NCI-H1694 (cell line): ENCODE measurements at regions not wholly inside any gene's neighbourhood (a gene's known extent, or its start where the extent isn't known, plus 50 kb on each side); places are given as distances from the start of the nearest gene placed in this dataset.

Source experiments
- DNase-seq: peaks from one replicate; lab custom pipeline; 2025; lab: John Stamatoyannopoulos, UW

GRCh38 chr1:34656299-34656698 is 98.5 kb upstream of the GJB5 start:
- no peak for DNase-seq

- DNase-seq = no peak
Observed at GRCh38 chr1:34656731-34657130, 98.1 kb upstream of the GJB5 start.

DNA sequence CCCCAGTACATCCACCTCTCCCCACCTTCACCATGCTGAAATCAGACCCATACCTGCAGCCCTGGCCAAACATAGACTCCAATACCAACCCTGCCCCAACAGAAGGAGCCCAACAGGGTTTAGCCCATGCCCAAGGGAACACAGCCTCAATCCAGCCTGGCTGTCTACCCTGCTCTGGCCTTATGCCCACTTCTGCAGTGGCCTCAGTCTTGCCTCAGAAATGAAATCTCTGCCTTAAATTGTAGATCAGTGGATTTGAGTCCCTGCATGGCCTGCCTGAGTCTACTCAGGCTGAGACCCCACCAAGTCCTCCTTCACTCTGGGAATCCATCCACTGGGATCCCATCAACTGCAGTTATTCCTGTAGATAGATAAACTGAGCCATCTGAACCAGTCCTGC is 97.6 kb upstream of the GJB5 start:
- DNase-seq = no peak

GRCh38 chr1:34657849-34658248 is 97.0 kb upstream of the GJB5 start:
- no peak for DNase-seq

DNA sequence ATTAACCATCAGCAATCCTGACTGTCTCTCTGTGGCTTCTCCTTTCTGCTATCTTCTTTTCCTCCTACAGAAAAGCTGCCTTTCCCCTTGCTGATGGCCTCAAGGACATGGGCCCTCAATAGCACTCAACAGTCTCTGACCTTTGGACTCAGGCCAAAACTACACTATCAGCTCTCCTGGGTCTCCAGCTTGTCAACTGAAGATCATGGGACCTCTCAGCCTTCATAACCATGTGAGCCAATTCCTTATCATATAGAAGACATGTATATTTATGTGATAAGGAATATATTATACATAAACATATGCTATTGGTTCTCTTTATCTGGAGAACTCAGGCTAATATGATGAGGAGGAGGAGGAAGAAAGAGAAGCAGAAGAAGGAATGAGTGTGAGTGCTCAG is 91.8 kb upstream of the GJB5 start:
- DNase-seq = no peak

- no peak for DNase-seq
Observed at GRCh38 chr1:34668063-34668462, 86.8 kb upstream of the GJB5 start.

DNA sequence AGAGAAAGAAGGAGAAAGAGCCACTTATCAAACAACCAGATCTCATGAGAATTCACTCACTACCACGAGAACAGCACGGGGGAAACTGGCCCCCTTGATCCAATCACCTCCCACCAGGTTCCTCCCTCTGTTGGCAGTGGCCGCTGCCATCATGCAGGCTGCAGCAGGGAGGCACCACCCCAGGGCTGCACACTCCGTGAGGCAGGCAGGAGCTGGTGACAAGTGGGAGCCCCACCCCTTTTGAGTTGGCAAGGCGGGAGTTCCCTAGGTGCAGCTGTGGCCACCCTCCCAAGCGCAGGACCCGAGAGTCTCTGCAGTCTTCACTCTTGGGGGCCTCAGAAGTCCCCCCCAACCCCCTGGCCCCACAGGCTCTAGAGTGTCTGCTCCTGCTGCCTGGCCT is 83.9 kb upstream of the GJB5 start:
- no peak for DNase-seq

GRCh38 chr1:34671887-34672286 is 83.0 kb upstream of the GJB5 start:
- no peak for DNase-seq

DNA sequence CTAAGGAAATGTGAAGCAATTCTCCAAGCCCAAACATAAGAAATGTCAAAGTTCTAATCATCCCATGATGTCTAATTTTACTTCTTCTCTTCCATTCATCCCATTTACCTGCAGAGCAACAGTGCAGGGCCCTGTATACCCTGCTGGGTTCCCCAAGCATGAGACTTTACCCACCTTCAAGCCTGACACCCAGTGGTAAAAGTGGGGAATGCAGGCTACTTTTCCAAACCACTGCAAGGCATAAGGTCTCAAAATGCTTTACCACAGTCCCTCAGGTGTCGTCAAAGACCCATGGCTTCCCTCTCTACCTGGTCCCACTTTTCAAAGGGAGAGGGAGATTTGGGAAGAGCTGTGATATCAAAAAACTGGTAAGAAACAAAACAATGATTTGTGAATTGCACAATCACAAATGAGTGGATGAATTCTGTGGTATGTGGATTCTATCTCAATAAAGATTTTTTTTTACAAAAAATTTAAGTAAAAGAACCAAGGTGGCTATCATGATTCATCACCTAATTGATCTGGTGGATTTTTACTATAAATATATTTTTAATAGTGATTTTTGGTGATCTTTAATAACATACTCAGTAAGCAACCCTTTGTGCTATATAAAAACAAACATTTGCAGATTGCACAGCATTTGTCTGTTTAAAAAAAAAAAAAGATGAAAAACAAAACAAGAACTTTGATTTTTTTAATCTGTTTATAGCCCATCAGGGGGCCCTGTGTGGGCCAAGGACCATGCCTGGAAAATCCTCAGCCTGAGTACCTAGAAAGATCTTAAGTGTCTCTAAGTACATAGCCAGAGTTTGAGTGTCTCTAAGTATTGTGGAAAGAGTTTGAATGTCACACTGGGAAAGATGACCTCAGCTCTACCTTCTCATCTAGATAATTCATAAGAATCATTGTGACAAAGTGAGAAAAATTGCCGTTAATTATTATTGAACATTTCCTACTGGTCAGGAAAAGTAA is 73.1 kb upstream of the GJB5 start:
- DNase-seq = peak; percentile 53

DNA sequence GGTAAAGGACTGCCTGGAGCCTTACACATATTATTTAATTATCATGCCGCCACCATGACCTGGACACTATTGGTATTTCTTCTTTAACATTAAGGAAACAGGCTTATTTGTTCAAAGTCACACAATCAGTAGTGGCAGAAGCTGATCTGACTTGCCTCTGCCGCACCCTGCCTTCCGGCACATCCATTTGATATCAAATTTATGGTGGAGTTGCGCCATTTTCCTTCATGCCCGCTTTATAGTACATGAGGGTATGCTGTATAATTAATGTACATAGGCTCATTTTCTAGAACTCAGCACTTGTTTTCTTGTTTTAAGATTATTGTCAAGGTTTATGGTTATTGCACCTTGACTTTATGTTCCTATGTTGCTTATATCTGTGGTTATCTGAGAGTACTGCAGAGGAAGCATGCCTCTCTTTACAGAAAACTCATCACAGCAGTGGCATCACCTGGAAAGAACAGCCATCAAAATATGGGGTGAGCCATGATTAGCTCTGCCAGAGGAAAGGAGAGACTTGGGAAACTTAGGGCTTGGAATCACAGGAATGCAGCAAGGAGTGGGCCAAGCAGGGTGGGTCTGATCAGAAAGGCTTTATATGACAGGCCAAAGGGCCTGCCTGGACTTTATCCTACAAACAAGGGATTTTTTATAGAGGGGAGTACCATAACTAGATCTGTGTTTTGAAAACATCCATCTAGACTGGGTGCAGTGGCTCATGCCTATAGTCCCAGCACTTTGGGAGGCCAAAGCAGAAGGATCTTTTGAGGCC is 72.2 kb upstream of the GJB5 start:
- DNase-seq = no peak

DNA sequence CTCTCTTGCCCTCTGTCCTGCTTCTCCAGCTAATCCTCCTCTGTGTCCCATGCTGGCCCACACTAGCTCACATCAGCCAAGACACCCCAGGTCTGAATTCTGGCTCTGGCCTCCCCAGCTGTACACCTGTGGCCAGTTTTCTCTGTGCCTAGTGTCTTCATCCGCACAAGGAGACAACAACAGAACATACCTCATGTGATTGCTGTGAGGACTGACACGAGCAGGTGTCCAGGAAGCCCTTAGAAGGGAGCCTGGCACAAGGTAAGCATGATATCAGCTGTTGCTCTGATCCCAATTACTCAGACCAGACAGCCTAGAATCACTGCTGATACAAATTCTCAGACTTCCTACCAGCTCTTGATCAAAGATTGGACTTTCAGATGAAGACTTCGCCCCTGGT is 71.2 kb upstream of the GJB5 start:
- DNase-seq = no peak

DNA sequence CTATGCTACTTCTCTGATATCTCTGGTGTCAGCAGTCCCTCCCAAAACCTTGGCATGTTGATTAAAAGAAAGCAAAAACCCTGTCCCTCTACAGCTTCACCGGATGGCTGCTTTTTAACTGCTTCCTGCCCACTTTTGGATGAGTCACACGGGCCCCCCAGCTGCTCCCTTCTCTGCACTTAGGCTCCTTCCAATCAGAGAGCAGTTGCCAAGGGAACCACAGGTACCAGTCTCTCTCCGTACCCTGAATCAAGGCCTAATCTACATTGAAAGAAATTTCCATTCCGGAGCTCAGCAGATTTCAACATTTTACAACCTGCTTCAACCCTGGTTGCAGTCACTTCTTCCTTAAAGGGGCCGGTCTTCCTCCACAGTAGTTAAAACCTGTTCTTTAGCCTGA is 70.6 kb upstream of the GJB5 start:
- no peak for DNase-seq

- DNase-seq = no peak
Observed at GRCh38 chr1:34685225-34685624, 69.6 kb upstream of the GJB5 start.

DNA sequence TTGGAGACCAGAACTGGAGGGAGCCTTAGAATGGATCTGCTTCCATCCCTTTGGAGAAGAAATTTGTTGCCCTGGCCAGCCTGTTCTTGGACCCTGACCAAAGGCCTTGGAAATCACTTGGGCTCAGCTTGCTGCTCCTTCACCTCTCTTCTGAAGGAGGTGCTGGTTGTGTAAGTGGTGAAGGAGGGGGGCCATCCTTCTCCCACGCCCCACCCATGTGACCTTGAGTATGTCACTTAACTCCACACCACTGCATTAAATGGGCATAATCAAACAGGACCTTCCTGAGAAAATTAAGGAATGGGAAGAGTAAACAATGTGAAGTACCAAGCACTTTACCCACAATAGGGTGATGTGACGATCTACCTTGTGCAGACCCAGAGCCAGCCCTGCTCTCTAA is 68.3 kb upstream of the GJB5 start:
- DNase-seq = no peak

DNA sequence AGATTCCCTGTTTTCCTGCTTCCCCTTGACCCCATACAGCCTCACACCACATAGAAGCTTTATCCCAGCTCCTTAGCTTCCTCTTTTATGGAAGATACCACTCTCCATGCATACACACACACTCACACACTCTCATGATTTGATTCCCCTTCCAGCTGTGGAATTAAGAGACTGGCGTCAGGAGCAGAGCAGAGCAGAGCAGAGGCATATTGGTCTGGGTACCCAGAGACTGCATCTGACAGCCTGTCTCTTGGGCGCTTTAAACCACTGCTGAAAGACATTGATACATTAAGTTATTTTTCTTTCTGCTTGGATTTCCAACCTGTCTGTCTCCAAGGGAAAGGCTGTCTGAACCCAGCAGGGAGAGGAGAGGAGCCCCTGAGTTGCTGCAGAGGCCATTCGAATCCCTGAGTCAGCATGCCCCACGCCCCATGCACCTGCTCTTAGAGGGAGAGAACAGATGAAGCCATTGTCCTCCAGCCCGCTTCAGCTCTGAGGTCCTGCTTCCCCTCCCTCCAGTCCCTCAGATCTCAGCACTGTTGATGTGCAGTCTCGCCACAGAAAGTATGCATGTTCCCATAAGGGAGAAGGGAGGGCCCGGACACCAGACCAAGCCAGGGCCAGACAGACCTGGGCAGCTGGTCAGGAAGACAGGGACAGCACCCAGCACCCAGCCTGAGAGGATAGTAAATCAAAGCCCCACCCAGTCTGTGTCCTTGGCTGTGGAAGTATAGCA is 66.7 kb upstream of the GJB5 start:
- DNase-seq = no peak

- DNase-seq = no peak
Observed at GRCh38 chr1:34690269-34690668, 64.6 kb upstream of the GJB5 start.

DNA sequence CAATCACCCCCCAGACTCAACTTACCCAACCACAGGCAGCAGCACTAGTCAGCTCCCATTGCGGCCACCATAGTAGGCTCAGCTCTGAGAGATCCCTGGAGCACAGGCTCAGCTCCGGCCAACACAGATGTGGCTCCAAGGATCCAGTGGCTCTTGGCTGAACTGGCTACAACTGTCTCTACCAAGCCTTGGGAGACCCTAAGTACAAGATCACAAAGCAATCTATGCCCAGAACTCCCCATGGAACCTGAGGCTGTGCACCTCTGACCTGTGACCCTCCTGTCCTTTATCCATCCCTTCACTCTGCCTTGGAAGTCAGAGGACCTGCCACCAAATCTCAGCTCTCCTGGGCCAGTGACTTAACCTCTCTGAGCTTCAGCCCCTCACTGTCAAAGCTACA is 61.8 kb upstream of the GJB5 start:
- DNase-seq = no peak

DNA sequence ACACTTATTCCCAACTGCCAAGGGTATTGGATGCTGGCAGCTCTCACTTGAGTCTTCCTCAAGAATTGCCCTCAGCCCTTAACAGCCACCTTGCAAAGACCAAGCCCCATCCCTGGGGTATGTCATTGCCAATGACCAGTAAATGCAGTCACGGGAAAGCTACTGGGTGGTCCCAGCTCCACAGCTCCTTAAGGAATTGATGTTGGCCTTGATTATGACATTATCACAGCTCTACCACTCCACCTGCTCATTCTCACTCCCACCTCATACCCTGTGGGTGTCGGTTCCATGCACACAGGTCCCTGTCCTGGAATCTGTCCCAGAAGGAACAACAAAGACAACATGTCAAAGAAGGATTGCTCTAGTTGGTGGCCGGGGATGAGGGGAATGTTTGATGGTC is 60.5 kb upstream of the GJB5 start:
- no peak for DNase-seq

DNA sequence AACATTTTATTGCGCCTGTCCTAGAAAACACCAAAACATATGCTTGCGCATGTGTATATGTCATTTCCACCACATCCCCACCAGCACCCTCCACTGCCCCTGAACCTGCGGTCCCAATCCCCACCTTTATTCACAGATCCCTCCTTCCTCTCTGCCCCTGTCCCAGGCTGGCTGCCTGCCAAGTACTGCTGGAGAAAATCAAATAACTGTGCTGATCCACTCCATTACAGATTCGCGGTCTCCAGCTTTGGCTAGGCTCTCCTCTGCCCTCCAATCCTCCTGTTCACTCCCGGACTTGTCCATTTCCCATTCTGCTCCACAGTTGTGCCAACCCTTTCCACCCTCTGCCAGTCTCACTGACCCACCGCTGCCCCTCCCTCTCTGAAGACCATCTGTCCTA is 59.3 kb upstream of the GJB5 start:
- no peak for DNase-seq

- DNase-seq = no peak
Observed at GRCh38 chr1:34696230-34696629, 58.6 kb upstream of the GJB5 start.

DNA sequence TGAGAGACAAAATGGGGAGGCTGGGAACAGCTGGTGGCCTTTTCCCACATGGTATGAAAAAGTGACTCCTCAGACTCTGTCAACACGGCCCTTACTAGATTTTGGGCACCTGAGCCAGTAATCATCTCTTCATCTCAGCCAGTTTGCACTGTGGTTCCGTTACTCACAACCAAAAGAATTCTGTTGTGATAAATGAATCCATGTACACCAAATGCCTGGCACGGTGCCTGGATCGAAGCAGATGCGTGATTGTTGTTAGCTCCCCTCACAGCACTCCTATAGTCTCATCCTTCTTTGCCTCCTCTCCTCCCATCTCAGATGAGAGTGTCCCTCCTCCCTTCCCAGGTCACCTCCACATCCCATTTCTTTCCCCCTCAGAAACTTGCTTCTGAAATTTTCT is 57.9 kb upstream of the GJB5 start:
- DNase-seq = peak; percentile 5

DNA sequence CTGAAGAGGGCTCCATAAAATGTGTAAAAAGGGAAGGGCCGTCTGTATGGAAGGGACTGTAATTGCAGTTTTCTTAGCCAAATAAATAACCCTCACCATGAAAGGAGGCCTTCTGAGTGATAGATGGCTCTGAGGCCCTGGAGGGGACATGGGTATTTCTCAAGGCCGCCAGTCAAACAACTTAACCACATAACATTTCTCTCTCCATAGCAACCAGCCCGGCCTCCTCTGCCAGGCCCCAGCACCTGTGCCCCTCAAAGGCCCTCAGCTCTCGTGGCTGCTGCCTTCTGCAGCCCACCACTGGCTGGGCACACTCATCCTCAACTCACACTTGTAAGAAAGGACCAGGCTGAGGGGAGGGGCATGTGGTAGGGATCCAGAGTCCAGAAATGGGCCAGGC is 57.0 kb upstream of the GJB5 start:
- DNase-seq = no peak
